Activated naive CD4-positive, alpha-beta T cell treated with anti-CD3 and anti-CD28 coated beads, Interleukin-2, amount 10 ng/mL, durations not matched to agents 7 days and 5 days (primary cell): ENCODE measurements at regions not wholly inside any gene's neighbourhood (a gene's known extent, or its start where the extent isn't known, plus 50 kb on each side); places are given as distances from the start of the nearest gene placed in this dataset.

Experiments used
- CTCF ChIA-PET: fragments of 350-600 bp; sonication (Branson Sonifier 250); formaldehyde crosslinking; loops from one replicate; lab custom pipeline; 2021; ENCODE audit warnings: antibody characterized with exemption; lab: Charles Lee
- DNase-seq: peaks from one replicate; pipeline ENCODE4 v3.0.0-alpha.2; 2020
- H3K27ac Mint-ChIP-seq: one replicate; pipeline ENCODE4 v1.8.0; 2021; ENCODE audit warnings: mild to moderate bottlenecking, moderate library complexity, mixed read lengths
- H3K27me3 Mint-ChIP-seq: one replicate; pipeline ENCODE4 v1.8.0; 2021; ENCODE audit warnings: mild to moderate bottlenecking, mixed read lengths
- H3K36me3 Mint-ChIP-seq: one replicate; pipeline ENCODE4 v1.8.0; 2021; ENCODE audit warnings: mixed read lengths
- H3K4me1 Mint-ChIP-seq: one replicate; pipeline ENCODE4 v1.8.0; 2021; ENCODE audit warnings: mixed read lengths
- H3K4me3 Mint-ChIP-seq: one replicate; pipeline ENCODE4 v1.8.0; 2021; ENCODE audit warnings: mild to moderate bottlenecking, moderate library complexity, mixed read lengths
- H3K9me3 Mint-ChIP-seq: one replicate; pipeline ENCODE4 v1.8.0; 2021; ENCODE audit warnings: mixed read lengths

DNA sequence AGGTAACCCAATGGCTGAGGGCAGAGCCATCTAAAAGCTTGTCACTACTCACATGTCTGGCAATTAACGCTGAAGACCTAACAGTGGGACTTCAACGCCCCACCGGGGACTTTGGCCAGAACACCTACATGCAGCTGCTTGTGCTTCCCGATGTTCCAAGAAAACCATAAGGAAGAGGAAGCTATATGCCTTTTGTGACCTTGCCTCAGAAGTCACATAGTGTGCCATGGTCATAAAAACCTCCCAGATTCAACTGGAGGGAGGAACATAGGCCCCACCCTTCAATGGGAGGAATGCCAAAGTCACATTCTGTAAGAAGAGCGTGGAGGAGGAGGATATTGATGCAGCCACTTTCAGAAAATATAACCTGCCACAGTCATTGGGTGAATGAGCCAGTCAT, 147.8 kb upstream of the MAGI3 start:
- H3K9me3 Mint-ChIP-seq, result no peaks in the 10 kb centered on the region
- CTCF ChIA-PET, result no interaction called here
- no peaks in the 10 kb centered on the region for H3K36me3 Mint-ChIP-seq
- no peak overlapping the region for H3K4me3 Mint-ChIP-seq
- H3K27me3 Mint-ChIP-seq, result peaks cover 14% of the 10 kb centered on the region
- DNase-seq, result no peak
- H3K4me1 Mint-ChIP-seq, result no peaks in the 10 kb centered on the region
- H3K27ac Mint-ChIP-seq, result no peak overlapping the region

DNA sequence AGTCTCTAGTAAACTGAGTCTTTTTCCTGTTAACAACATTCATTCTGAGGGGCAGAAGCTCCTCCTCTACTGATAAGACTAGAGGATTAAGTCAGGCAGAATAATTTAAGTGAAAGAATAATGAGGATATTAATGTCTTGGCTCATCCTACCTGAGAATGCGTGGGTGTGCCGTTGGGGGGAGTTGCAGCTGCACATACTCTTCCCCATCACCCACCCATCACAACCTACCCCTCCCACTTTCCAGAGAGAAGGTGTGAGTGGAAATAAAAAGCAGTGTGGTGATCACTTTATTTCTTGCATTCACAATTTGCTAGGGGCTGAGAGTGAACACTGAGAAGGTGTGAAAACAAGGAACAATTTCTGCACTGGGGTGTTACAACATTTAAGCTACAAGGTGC, 146.8 kb upstream of the MAGI3 start:
- Mint-ChIP-seq H3K27me3 (peaks cover 10% of the 10 kb centered on the region), H3K36me3 (no peaks in the 10 kb centered on the region), H3K9me3 (no peaks in the 10 kb centered on the region), H3K4me3 (no peak overlapping the region), H3K4me1 (no peaks in the 10 kb centered on the region), H3K27ac (no peak overlapping the region)
- DNase-seq, result no peak
- CTCF ChIA-PET, result no interaction called here

DNA sequence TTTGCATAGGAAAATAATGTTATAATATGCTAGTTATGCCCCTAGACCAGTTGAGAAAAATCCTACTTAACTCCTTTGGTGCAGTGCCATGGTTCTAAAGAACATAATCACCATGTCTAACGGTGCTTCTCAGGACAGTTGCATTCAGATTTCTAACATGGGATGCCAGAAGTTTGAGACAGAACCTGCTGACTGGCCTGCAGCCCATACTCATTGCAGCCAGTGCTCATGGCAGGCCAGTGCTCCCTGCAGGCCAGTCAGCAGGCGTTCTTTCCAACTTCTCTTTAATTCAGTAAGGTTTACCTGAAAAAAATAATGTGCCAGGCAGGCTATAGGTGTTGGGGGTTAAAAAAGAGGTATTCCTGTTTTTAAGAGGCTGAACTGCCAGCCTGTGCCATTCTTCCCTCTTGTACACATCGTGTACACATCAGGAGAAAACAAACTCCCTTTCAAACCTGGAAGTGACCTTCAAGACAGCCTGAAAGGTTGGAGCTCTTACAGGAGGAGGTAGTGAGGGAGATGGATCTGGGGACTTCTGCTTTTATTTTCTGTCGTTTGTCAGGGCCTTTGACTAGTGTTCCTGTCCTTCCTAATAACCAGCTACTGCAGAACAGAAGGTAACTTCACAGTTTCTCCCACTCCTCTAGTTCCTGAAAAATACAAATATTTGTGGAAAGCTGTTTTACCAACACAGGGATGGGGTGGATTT, 146.0 kb upstream of the MAGI3 start:
- CTCF ChIA-PET, result no interaction called here
- no peaks in the 10 kb centered on the region for H3K36me3 Mint-ChIP-seq
- DNase-seq, result no peak
- no peaks in the 10 kb centered on the region for H3K9me3 Mint-ChIP-seq
- H3K27me3 Mint-ChIP-seq, result peaks cover 8% of the 10 kb centered on the region
- H3K4me1 Mint-ChIP-seq, result no peaks in the 10 kb centered on the region
- no peak overlapping the region for H3K27ac Mint-ChIP-seq
- H3K4me3 Mint-ChIP-seq, result no peak overlapping the region

DNA sequence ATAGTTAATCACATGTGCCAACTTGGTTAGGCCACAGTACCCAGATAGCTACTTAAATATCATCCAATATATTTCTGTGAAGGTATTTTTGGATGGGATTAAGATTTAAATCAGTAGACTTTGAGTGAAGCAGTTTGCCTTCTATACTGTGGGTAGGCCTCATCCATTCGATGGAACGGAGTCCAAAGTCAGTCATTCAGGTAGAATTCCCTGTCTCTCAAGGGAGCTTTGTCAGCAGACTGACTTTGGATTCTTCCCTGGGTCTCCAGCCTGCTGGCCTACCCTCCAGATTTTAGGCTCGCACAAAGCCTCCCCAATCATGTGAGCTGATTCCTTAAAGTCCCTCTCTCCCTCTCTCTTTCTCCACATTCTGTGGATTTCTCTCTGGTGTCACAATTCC, 145.1 kb upstream of the MAGI3 start:
- Mint-ChIP-seq H3K4me1 (no peaks in the 10 kb centered on the region), H3K9me3 (no peaks in the 10 kb centered on the region), H3K27me3 (peaks cover 3% of the 10 kb centered on the region), H3K4me3 (no peak overlapping the region), H3K27ac (no peak overlapping the region), H3K36me3 (no peaks in the 10 kb centered on the region)
- no peak for DNase-seq
- CTCF ChIA-PET, result no interaction called here

DNA sequence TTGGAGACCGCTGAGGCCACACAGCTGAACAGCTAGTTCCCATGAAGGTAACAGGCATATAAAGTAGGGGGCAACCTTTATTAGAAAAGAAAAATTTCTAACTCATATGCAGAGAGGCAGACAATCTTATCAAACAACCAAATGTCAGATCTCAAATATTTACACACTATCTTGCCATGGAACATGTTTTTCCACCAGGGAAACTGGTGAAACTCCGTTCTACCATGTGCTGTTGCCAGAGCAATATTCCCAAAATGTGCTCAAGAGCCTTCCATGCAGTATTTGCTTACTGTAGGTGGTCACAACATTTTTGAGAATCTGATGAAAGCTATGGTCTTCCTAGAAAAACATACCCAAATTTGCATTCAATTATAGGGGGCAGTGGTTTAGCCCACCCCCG, 143.4 kb upstream of the MAGI3 start:
- H3K4me1 Mint-ChIP-seq, result no peaks in the 10 kb centered on the region
- DNase-seq, result no peak
- no peak overlapping the region for H3K4me3 Mint-ChIP-seq
- CTCF ChIA-PET, result no interaction called here
- peaks cover 3% of the 10 kb centered on the region for H3K27me3 Mint-ChIP-seq
- H3K27ac Mint-ChIP-seq, result no peak overlapping the region
- no peaks in the 10 kb centered on the region for H3K36me3 Mint-ChIP-seq
- H3K9me3 Mint-ChIP-seq, result no peaks in the 10 kb centered on the region

DNA sequence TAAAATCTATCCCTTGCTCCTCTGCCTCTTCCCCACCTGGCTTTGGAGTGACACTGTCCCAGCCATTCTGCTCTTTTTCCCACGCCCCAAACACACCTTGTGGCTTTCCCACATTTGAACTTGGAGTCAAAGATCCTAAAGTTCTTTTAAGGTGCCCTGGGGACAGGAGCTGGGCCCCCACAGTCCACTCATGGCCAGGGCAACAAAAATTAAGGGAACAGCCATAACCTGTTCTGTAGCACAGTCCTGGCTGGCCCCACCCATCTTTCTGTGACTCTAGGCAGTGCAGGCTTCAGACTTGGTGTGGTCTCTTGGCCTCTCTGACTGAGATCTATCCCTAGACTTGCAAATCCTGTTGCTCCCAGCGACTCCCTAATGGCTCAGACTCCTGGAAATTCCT, 143.0 kb upstream of the MAGI3 start:
- DNase-seq, result no peak
- CTCF ChIA-PET, result interaction anchor here (1.3 kb wide), 1 partner anchor 9 kb away, joined by 3 read pairs; no protein-coding TSS in a partner anchor
- Mint-ChIP-seq H3K36me3 (no peaks in the 10 kb centered on the region), H3K4me3 (no peak overlapping the region), H3K27ac (no peak overlapping the region), H3K4me1 (no peaks in the 10 kb centered on the region), H3K9me3 (no peaks in the 10 kb centered on the region), H3K27me3 (peaks cover 6% of the 10 kb centered on the region)

DNA sequence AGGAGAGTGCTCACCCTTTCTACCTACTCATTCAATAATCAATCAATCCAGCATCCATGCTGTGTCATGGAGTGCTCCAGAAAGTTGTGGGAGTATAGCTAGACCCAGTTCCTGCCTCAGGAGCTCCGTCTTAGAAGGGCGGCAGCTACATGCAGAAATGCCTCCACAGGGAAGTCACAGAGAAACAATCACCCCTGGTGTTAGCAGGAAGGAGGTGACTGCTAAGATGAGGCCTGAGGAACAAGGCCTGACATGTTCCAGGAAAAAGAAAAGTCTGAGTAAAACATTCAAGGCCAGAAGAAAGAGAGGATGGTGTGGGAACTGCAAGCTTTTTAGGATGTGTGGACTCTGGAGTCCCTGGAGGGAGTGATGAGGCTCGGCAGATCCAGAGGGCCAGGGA, 142.5 kb upstream of the MAGI3 start:
- Mint-ChIP-seq H3K4me3 (no peak overlapping the region), H3K36me3 (no peaks in the 10 kb centered on the region), H3K27ac (no peak overlapping the region), H3K9me3 (no peaks in the 10 kb centered on the region), H3K27me3 (peaks cover 7% of the 10 kb centered on the region), H3K4me1 (no peaks in the 10 kb centered on the region)
- DNase-seq, result no peak
- CTCF ChIA-PET, result interaction anchor here (1.3 kb wide), 1 partner anchor 10 kb away, joined by 3 read pairs; no protein-coding TSS in a partner anchor

DNA sequence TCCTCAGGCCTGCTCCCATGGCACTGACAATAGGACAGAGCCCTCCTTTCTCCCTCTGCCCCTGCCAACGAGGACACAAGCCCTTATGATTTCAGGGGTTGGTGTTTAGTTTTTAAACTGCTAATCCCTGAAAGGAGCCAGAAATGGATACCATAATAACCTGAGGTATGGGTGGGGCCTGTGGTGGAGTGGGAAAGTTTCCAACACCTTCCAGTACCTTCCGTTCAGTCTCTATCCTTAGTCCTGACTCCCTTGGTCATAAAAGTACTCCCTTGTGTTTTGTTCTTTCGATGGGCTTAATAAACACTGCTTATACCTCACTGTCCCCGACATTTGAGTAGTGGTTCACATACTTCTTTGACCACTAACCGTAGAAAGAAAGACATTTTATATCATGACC, 141.8 kb upstream of the MAGI3 start:
- peaks cover 7% of the 10 kb centered on the region for H3K27me3 Mint-ChIP-seq
- H3K36me3 Mint-ChIP-seq, result no peaks in the 10 kb centered on the region

DNA sequence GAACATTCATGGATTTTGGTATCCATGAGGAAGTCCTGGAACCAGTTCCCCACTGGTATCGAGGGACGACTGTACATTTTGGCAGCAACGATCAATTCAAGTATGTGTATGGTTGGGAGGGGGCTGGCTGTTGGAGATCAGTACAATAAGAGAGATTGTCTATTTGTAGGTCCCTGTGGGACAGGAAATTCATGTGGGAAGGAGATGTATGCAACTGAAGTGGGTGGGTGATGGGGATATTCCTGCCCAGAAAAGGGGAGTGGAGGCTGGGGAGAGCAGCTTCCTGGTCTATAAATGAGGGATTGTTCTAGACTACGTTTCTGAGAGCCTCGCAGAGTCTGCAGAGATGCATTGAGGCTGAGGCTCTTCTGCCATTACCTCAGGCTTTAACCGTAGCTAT, 140.2 kb upstream of the MAGI3 start:
- no peak for DNase-seq
- Mint-ChIP-seq H3K27me3 (peaks cover 11% of the 10 kb centered on the region), H3K9me3 (no peaks in the 10 kb centered on the region), H3K36me3 (no peaks in the 10 kb centered on the region), H3K4me1 (no peaks in the 10 kb centered on the region), H3K4me3 (no peak overlapping the region), H3K27ac (no peak overlapping the region)
- CTCF ChIA-PET, result no interaction called here

More for the DNA sequence above, 141.8 kb upstream of the MAGI3 start:
- Mint-ChIP-seq H3K4me3 (no peak overlapping the region), H3K27ac (no peak overlapping the region), H3K9me3 (no peaks in the 10 kb centered on the region), H3K4me1 (no peaks in the 10 kb centered on the region)
- CTCF ChIA-PET, result interaction anchor here (1.3 kb wide), 1 partner anchor 11 kb away, joined by 3 read pairs; no protein-coding TSS in a partner anchor
- no peak for DNase-seq

DNA sequence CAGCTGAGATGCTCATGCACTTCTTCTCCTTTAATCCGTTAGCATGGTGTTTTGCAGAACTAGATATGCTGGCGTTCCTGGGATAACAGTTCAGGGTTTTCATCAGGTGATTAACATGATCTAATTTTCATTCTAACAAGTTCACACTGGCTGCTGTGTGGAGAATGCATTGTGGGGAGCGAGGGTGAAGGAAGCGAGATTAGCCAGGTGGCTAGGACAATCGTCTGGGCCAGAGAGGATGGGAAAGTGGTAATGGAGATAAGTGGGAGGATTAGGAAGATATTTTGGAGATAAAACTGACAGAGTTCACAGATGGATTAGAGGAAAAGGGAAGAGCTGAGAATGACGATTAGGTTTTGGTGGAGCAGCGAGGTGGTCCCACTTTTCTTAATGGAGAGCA, 138.1 kb upstream of the MAGI3 start:
- H3K9me3 Mint-ChIP-seq, result no peaks in the 10 kb centered on the region
- DNase-seq, result no peak
- no peak overlapping the region for H3K27ac Mint-ChIP-seq
- peaks cover 11% of the 10 kb centered on the region for H3K27me3 Mint-ChIP-seq
- no peaks in the 10 kb centered on the region for H3K4me1 Mint-ChIP-seq
- H3K36me3 Mint-ChIP-seq, result no peaks in the 10 kb centered on the region
- CTCF ChIA-PET, result no interaction called here
- H3K4me3 Mint-ChIP-seq, result no peak overlapping the region

DNA sequence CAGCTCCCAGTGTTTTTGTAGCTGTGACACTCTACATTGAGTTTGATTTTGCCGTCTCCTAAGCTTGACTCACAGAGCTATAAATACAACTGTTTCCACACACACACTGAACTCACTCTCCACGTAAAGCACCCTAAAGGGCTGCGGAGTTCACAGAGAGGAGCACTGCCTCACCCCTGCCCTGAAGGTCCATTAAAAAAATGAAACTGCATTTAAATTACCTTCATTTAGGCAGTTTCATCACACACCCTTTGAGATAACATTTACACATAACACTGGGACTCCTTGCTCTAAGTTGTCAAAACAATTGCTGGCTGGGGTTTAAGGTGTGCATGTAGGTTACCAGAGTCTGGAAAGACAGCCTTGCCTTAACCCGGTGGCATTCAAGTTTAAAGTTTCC, 137.1 kb upstream of the MAGI3 start:
- no peak overlapping the region for H3K27ac Mint-ChIP-seq
- DNase-seq, result no peak
- CTCF ChIA-PET, result no interaction called here
- H3K27me3 Mint-ChIP-seq, result peaks cover 11% of the 10 kb centered on the region
- no peak overlapping the region for H3K4me3 Mint-ChIP-seq
- H3K36me3 Mint-ChIP-seq, result no peaks in the 10 kb centered on the region
- no peaks in the 10 kb centered on the region for H3K9me3 Mint-ChIP-seq
- H3K4me1 Mint-ChIP-seq, result no peaks in the 10 kb centered on the region

DNA sequence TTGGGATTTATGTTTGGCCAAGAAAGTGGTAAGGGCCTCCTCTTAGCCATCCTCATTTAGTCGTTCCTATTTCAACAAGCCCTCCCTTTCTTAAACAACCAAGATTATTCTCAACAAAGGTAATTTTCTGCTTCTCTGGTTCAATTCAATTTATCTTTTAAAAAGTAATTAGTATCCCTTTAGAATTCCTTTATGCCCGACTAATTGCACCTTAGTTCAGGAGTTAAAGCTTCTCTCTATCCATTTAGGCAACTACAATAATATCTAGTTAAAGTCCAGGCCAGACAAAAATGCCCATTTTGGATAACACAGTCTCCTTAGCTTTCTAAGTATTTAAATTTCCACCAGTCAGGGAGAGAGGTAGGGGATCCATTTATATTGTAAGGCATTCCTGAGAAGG, 136.7 kb upstream of the MAGI3 start:
- CTCF ChIA-PET, result no interaction called here
- H3K27ac Mint-ChIP-seq, result no peak overlapping the region
- H3K4me3 Mint-ChIP-seq, result no peak overlapping the region
- no peaks in the 10 kb centered on the region for H3K4me1 Mint-ChIP-seq
- H3K36me3 Mint-ChIP-seq, result no peaks in the 10 kb centered on the region
- H3K27me3 Mint-ChIP-seq, result peaks cover 11% of the 10 kb centered on the region
- DNase-seq, result no peak
- H3K9me3 Mint-ChIP-seq, result no peaks in the 10 kb centered on the region

DNA sequence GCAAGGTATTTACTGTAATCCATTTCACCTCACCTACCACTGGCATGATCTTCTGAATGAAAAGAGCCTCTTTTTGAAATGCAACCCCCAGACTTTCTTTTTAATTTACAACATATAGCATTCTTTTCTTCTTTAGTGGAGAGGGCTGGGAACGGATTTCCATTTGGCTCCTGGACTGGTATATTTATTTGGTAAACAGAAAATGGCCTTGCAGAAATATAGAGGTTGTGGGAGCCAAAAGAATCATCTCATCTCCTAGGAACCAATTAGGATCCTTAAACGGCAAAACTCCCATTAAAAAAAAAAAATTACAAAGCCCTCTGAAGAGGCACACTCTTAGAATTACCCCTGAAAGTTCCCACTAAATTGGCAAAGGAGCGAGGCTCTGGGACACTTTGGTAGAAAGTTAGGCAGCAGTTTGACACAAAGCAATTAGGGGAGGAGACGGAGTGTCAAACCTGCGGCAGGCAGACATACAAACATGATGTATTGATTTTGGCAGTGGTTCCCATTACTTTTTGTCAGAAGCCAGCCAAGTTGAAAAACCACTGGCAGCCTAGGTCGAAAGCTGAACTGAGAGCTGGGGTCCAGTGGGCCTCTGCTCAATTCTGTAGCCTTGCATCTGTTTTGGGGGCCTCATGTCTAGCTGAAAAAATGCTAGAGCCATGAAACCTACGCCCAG, 135.1 kb upstream of the MAGI3 start:
- H3K27me3 Mint-ChIP-seq, result peaks cover 11% of the 10 kb centered on the region
- no peak for DNase-seq
- no peak overlapping the region for H3K27ac Mint-ChIP-seq
- CTCF ChIA-PET, result no interaction called here
- H3K4me1 Mint-ChIP-seq, result no peaks in the 10 kb centered on the region
- no peaks in the 10 kb centered on the region for H3K9me3 Mint-ChIP-seq
- no peak overlapping the region for H3K4me3 Mint-ChIP-seq
- no peaks in the 10 kb centered on the region for H3K36me3 Mint-ChIP-seq

DNA sequence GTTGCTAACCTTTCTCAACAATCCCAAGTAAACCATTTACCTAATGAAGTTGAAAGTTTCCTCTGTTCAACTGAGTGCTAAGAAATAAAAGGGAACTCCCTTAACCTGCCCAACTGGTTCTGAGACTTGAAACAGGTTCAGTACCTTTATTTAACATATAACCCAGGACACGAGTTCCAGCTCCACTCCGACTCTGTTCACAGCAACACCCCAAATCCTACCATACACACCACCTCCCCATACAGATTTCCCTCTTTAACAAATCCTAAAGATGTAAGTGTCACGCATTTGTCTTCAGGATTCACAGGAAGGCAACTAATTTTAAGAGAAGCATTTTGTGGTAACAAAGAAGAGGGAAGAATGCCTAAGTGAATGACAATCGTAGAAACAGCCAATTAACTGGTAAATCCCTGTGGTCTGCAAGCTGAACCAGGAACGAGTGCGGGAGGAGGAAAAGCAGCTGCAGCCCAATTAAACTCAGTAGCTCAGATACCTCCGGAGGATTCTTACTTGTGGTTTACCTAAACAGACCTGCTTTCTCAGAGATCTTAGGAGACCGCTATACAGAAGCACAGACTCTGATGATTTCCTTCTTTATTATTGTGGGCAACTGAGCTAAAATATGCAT, 134.5 kb upstream of the MAGI3 start:
- no peak for DNase-seq
- Mint-ChIP-seq H3K4me3 (no peak overlapping the region), H3K36me3 (no peaks in the 10 kb centered on the region), H3K4me1 (no peaks in the 10 kb centered on the region), H3K27me3 (peaks cover 11% of the 10 kb centered on the region), H3K9me3 (no peaks in the 10 kb centered on the region), H3K27ac (no peak overlapping the region)
- CTCF ChIA-PET, result no interaction called here

DNA sequence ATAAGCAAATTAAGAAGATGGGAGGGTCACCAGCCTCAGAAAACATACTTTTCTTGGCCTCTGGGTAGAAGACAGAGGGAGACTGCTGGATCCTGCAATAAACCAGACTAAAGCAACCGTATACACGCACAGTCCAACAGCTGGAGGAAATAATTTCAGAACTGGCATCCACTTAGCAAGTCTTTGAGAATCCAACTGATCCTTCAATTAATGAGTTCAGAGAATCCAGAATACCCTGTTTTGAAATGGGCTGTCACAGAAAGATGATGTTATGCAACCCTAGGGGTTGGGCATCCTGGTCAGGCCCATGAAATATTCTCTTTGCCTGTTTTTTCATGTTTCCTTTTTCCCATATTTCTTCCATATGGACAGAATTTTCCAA, 134.0 kb upstream of the MAGI3 start:
- H3K4me1 Mint-ChIP-seq, result no peaks in the 10 kb centered on the region
- no peak for DNase-seq
- H3K9me3 Mint-ChIP-seq, result no peaks in the 10 kb centered on the region
- CTCF ChIA-PET, result no interaction called here
- peaks cover 11% of the 10 kb centered on the region for H3K27me3 Mint-ChIP-seq
- H3K4me3 Mint-ChIP-seq, result no peak overlapping the region
- no peaks in the 10 kb centered on the region for H3K36me3 Mint-ChIP-seq
- H3K27ac Mint-ChIP-seq, result no peak overlapping the region
